NOMO-1 (cell line): ENCODE measurements at regions not wholly inside any gene's neighbourhood (a gene's known extent, or its start where the extent isn't known, plus 50 kb on each side); places are given as distances from the start of the nearest gene placed in this dataset.

Experiments
- DNase-seq, 2 experiments: peaks; one replicate each; lab custom pipeline; 2025; ENCODE audit not compliant: unreplicated experiment in 2 of 2; lab: John Stamatoyannopoulos, UW

GRCh38 chr7:117929237-117929636, 56.0 kb upstream of the CTTNBP2 start:
- DNase-seq, result no peak

- DNase-seq, result no peak
These were observed 58.1 kb upstream of the CTTNBP2 start for GRCh38 chr7:117931314-117931713.

- DNase-seq, result no peak
These were observed 64.0 kb upstream of the CTTNBP2 start for GRCh38 chr7:117937049-117937752.

- DNase-seq, result no peak
These were observed 64.7 kb upstream of the CTTNBP2 start for GRCh38 chr7:117937753-117938483.

- no peak for DNase-seq
These were observed 68.0 kb upstream of the CTTNBP2 start for GRCh38 chr7:117941138-117941810.

- DNase-seq, result no peak
These were observed 69.5 kb upstream of the CTTNBP2 start for GRCh38 chr7:117942780-117943179.

GRCh38 chr7:117944886-117945285, 71.6 kb upstream of the CTTNBP2 start:
- DNase-seq, result no peak

GRCh38 chr7:117946151-117946633, 73.0 kb upstream of the CTTNBP2 start:
- DNase-seq, result no peak

- no peak for DNase-seq
These were observed 76.0 kb upstream of the CTTNBP2 start for GRCh38 chr7:117949232-117949631.

GRCh38 chr7:117950601-117951260, 77.5 kb upstream of the CTTNBP2 start:
- DNase-seq, result no peak

GRCh38 chr7:117951285-117951684, 78.0 kb upstream of the CTTNBP2 start:
- DNase-seq, result no peak

GRCh38 chr7:117951691-117952280, 78.5 kb upstream of the CTTNBP2 start:
- DNase-seq, result no peak

- DNase-seq, result no peak
These were observed 81.8 kb upstream of the CTTNBP2 start for GRCh38 chr7:117955046-117955445.

GRCh38 chr7:117960351-117960750, 87.1 kb upstream of the CTTNBP2 start:
- no peak for DNase-seq

- no peak for DNase-seq
These were observed 88.0 kb upstream of the CTTNBP2 start for GRCh38 chr7:117961235-117961634.

- DNase-seq, result no peak
These were observed 89.2 kb upstream of the CTTNBP2 start for GRCh38 chr7:117962366-117962994.

- DNase-seq, result no peak
These were observed 90.3 kb upstream of the CTTNBP2 start for GRCh38 chr7:117963264-117964197.

GRCh38 chr7:117970801-117971200, 97.6 kb upstream of the CTTNBP2 start:
- no peak for DNase-seq

- no peak for DNase-seq
These were observed 98.5 kb upstream of the CTTNBP2 start for GRCh38 chr7:117971556-117972244.
